ENCODE measurements at regions not wholly inside any gene's neighbourhood (a gene's known extent, or its start where the extent isn't known, plus 50 kb on each side); places are given as distances from the start of the nearest gene placed in this dataset.

GRCh38 chr13:112209711-112210110 lies 142.8 kb downstream of the SOX1 start:
- ChIA-PET POLR2A (no interaction called here), CTCF (no interaction called here)
- H3K4me1 Mint-ChIP-seq (ENCODE audit: low read depth), result no peaks in the 10 kb centered on the region
- no peaks in the 10 kb centered on the region for H3K36me3 Mint-ChIP-seq (ENCODE audit: low read depth)
- ATAC-seq (ENCODE audit: poor library complexity) (no peak), DNase-seq (no peak)
- Histone ChIP-seq H3K9me3 (ENCODE audit: control insufficient read depth in 1 of 2, insufficient read depth in 1 of 2, low read length in 2 of 2) (peaks cover 0 to 10% of the 10 kb centered on the region in 2 experiments), H3K4me3 (ENCODE audit: low read length) (no peak overlapping the region), H3K27me3 (ENCODE audit: control insufficient read depth in 1 of 2, insufficient read depth in 2 of 2, low read length in 2 of 2) (peaks cover 14 to 24% of the 10 kb centered on the region in 2 experiments), H3K27ac (ENCODE audit: low read depth in 1 of 2, low read length in 2 of 2) (no peak overlapping the region), H3K36me3 (ENCODE audit: insufficient read depth, low read length) (no peaks in the 10 kb centered on the region), H3K4me1 (ENCODE audit: insufficient read depth, low read length) (no peaks in the 10 kb centered on the region)
- H3K27me3 Mint-ChIP-seq, result peaks cover 65% of the 10 kb centered on the region
- H3K4me3 Mint-ChIP-seq, result no peak overlapping the region
- H3K9me3 Mint-ChIP-seq, result no peaks in the 10 kb centered on the region
- intact Hi-C loops (cut with DNase I, micrococcal nuclease), result no loop called here
- TF ChIP-seq CTCF (IDR thresholded peaks at IDR 0.05), result no peak
- H3K27ac Mint-ChIP-seq, result no peak overlapping the region

DNA sequence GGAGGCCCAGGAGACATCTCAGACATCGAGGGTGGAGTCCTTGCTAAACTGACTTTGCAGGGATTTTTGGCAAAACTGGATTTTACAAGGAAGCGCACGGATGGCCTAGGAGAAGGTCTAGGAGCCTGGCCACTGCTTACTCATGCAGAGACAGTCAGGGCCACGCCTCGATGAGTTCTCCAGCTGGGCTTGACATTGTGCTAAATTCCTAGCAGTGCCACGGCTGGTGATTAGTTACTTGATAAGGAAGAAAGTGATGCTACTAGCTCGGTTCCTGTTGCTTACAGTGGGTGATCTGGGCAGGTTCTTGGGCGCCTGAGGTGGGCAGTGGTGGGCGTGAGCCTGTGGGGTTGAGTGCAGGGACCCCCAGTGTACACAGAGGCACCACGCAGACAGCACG lies 143.4 kb downstream of the SOX1 start:
- POLR2A ChIA-PET, result no interaction called here
- peaks cover 58% of the 10 kb centered on the region for H3K27me3 Mint-ChIP-seq

GRCh38 chr13:112212533-112212932 lies 145.6 kb downstream of the SOX1 start:
- TF ChIP-seq CTCF (IDR thresholded peaks at IDR 0.05), result no peak
- H3K4me3 Mint-ChIP-seq, result no peak overlapping the region
- peaks cover 0 to 19% of the 10 kb centered on the region in 2 experiments for H3K9me3 ChIP-seq (ENCODE audit: control insufficient read depth in 1 of 2, insufficient read depth in 1 of 2, low read length in 2 of 2)
- DNase-seq (no peak), ATAC-seq (ENCODE audit: poor library complexity) (no peak)
- H3K27me3 ChIP-seq (ENCODE audit: control insufficient read depth in 1 of 2, insufficient read depth in 2 of 2, low read length in 2 of 2), result peaks cover 8 to 11% of the 10 kb centered on the region in 2 experiments
- H3K4me1 Mint-ChIP-seq (ENCODE audit: low read depth), result no peaks in the 10 kb centered on the region
- no peak overlapping the region for H3K4me3 ChIP-seq (ENCODE audit: low read length)
- intact Hi-C loops (cut with DNase I, micrococcal nuclease), result no loop called here
- no peaks in the 10 kb centered on the region for H3K4me1 ChIP-seq (ENCODE audit: insufficient read depth, low read length)
- ChIA-PET POLR2A (no interaction called here), CTCF (no interaction called here)
- no peaks in the 10 kb centered on the region for H3K9me3 Mint-ChIP-seq
- no peak overlapping the region for H3K27ac Mint-ChIP-seq
- peaks cover 38% of the 10 kb centered on the region for H3K27me3 Mint-ChIP-seq
- no peak overlapping the region for H3K27ac ChIP-seq (ENCODE audit: low read depth in 1 of 2, low read length in 2 of 2)
- H3K36me3 ChIP-seq (ENCODE audit: insufficient read depth, low read length), result no peaks in the 10 kb centered on the region
- no peaks in the 10 kb centered on the region for H3K36me3 Mint-ChIP-seq (ENCODE audit: low read depth)

More for the DNA sequence above, 143.4 kb downstream of the SOX1 start:
- peaks cover 10 to 24% of the 10 kb centered on the region in 2 experiments for H3K27me3 ChIP-seq (ENCODE audit: control insufficient read depth in 1 of 2, insufficient read depth in 2 of 2, low read length in 2 of 2)
- no peak for DNase-seq
- intact Hi-C loops (cut with DNase I, micrococcal nuclease), result no loop called here
- ATAC-seq (ENCODE audit: poor library complexity), result no peak
- no peak overlapping the region for H3K4me3 ChIP-seq (ENCODE audit: low read length)
- H3K4me3 Mint-ChIP-seq, result no peak overlapping the region
- H3K27ac Mint-ChIP-seq, result no peak overlapping the region
- H3K9me3 Mint-ChIP-seq, result no peaks in the 10 kb centered on the region
- peaks cover 0 to 10% of the 10 kb centered on the region in 2 experiments for H3K9me3 ChIP-seq (ENCODE audit: control insufficient read depth in 1 of 2, insufficient read depth in 1 of 2, low read length in 2 of 2)
- no peaks in the 10 kb centered on the region for H3K36me3 ChIP-seq (ENCODE audit: insufficient read depth, low read length)
- H3K27ac ChIP-seq (ENCODE audit: low read depth in 1 of 2, low read length in 2 of 2), result no peak overlapping the region
- no peaks in the 10 kb centered on the region for H3K36me3 Mint-ChIP-seq (ENCODE audit: low read depth)
- TF ChIP-seq CTCF (IDR thresholded peaks at IDR 0.05), result no peak
- CTCF ChIA-PET, result no interaction called here
- H3K4me1 ChIP-seq (ENCODE audit: insufficient read depth, low read length), result no peaks in the 10 kb centered on the region
- H3K4me1 Mint-ChIP-seq (ENCODE audit: low read depth), result no peaks in the 10 kb centered on the region

Measured in CD4-positive, alpha-beta T cell (primary cell).